PC-3 (cell line): ENCODE measurements at regions not wholly inside any gene's neighbourhood (a gene's known extent, or its start where the extent isn't known, plus 50 kb on each side); places are given as distances from the start of the nearest gene placed in this dataset.

ENCODE experiments used
- ATAC-seq: fragments of 200-7000 bp; cut with Tn5 transposase; 2 replicates; pipeline ENCODE4 v1.9.1; 2020; ENCODE audit warnings: mild to moderate bottlenecking, moderate library complexity
- BruUV-seq: library from RNA; stranded (reverse); fragments of 400-500 nt; replicated peaks from 2 replicates; lab custom pipeline; 2021; lab: Mats Ljungman, UMichigan
- CTCF ChIA-PET: fragments of 300-600 bp; sonication (Branson Sonifier 250); formaldehyde crosslinking; loops from one replicate; lab custom pipeline; 2022; ENCODE audit warnings: antibody characterized with exemption; lab: Charles Lee
- POLR2A ChIA-PET: fragments of 300-600 bp; sonication (Branson Sonifier 250); formaldehyde crosslinking; loops from one replicate; lab custom pipeline; 2022; ENCODE audit warnings: antibody characterized with exemption; ENCODE audit not compliant: unreplicated experiment; lab: Charles Lee
- DNase-seq: peaks from one replicate; pipeline ENCODE4 v3.0.0-alpha.2; 2015
- H2AFZ ChIP-seq: fragments of 300-600 bp; sonication (generic); 2 replicates; pipeline ENCODE4 v1.6.0; 2016; ENCODE audit warnings: antibody characterized with exemption, low read length
- H3F3A ChIP-seq: fragments of 300-600 bp; sonication (generic); one replicate; pipeline ENCODE4 v1.6.0; 2017; ENCODE audit warnings: antibody characterized with exemption, low read length, control low read depth, mild to moderate bottlenecking; ENCODE audit not compliant: unreplicated experiment
- H3K27ac ChIP-seq: fragments of 300-600 bp; sonication (generic); 2 replicates; pipeline ENCODE4 v1.5.1; 2016; ENCODE audit warnings: mild to moderate bottlenecking, low read length
- H3K27me3 ChIP-seq: fragments of 300-600 bp; sonication (generic); 2 replicates; pipeline ENCODE4 v1.6.1; 2016; ENCODE audit warnings: low read length, mixed read lengths
- H3K36me3 ChIP-seq: fragments of 300-600 bp; sonication (generic); 2 replicates; pipeline ENCODE4 v1.6.1; 2016; ENCODE audit warnings: low read depth, mixed run types, low read length, mixed read lengths
- H3K4me1 ChIP-seq: fragments of 300-600 bp; sonication (generic); 2 replicates; pipeline ENCODE4 v1.5.1; 2016; ENCODE audit warnings: low read length; ENCODE audit not compliant: insufficient read depth
- H3K4me2 ChIP-seq: fragments of 300-600 bp; sonication (generic); 2 replicates; pipeline ENCODE4 v1.6.0; 2016; ENCODE audit warnings: low read length
- H3K4me3 ChIP-seq: fragments of 300-600 bp; sonication (generic); 2 replicates; pipeline ENCODE4 v1.5.1; 2016; ENCODE audit warnings: mild to moderate bottlenecking, low read length, mixed read lengths
- H3K79me2 ChIP-seq: fragments of 300-600 bp; sonication (generic); 2 replicates; pipeline ENCODE4 v1.6.1; 2017; ENCODE audit warnings: low read length, mixed read lengths
- H3K9ac ChIP-seq: fragments of 300-600 bp; sonication (generic); 2 replicates; pipeline ENCODE4 v1.6.0; 2016; ENCODE audit warnings: mild to moderate bottlenecking, low read length
- H3K9me2 ChIP-seq: fragments of 300-600 bp; sonication (generic); replicated peaks from 2 replicates; pipeline ENCODE4 v1.6.1; 2016; ENCODE audit warnings: mixed run types, low read length, mixed read lengths
- H3K9me3 ChIP-seq: fragments of 300-600 bp; sonication (generic); 2 replicates; pipeline ENCODE4 v1.6.1; 2016; ENCODE audit warnings: low read length, mixed read lengths
- H4K20me1 ChIP-seq: fragments of 300-600 bp; sonication (generic); 2 replicates; pipeline ENCODE4 v1.6.1; 2016; ENCODE audit warnings: low read length, mixed read lengths
- CTCF ChIP-seq: fragments of 300-600 bp; sonication (generic); conservative IDR thresholded peaks from 2 replicates; pipeline ENCODE4 v1.5.1; 2017; ENCODE audit warnings: antibody characterized with exemption, low read depth, mild to moderate bottlenecking, low read length
- EZH2 ChIP-seq: fragments of 300-600 bp; sonication (generic); IDR thresholded peaks from one replicate; pipeline ENCODE4 v1.6.1; 2017; ENCODE audit warnings: antibody characterized with exemption, mild to moderate bottlenecking, low read length; ENCODE audit not compliant: unreplicated experiment
- EZH2phosphoT487 ChIP-seq: fragments of 300-600 bp; sonication (generic); IDR thresholded peaks from 2 replicates; pipeline ENCODE4 v1.6.1; 2018; ENCODE audit warnings: mild to moderate bottlenecking, antibody characterized with exemption, low read length, borderline replicate concordance
- intact Hi-C: fragments of 100-400 bp; cut with micrococcal nuclease; formaldehyde crosslinking; loops from 2 replicates; pipeline ENCODE4 v1.9.0; 2023

- Histone ChIP-seq H3K4me2 (no peak overlapping the region), H3K4me3 (no peak overlapping the region), H3K9ac (no peak overlapping the region), H3K9me3 (no peaks in the 10 kb centered on the region), H3K27me3 (no peaks in the 10 kb centered on the region), H3F3A (no peaks in the 10 kb centered on the region), H3K79me2 (no peaks in the 10 kb centered on the region), H3K36me3 (no peaks in the 10 kb centered on the region), H4K20me1 (no peaks in the 10 kb centered on the region), H3K9me2 (no peaks in the 10 kb centered on the region), H3K27ac (no peak overlapping the region), H3K4me1 (no peaks in the 10 kb centered on the region), H2AFZ (no peak overlapping the region)
- ATAC-seq (no peak), DNase-seq (no peak)
- BruUV-seq = no TSS peak
- ChIA-PET POLR2A (no interaction called here), CTCF (no interaction called here)
- TF ChIP-seq EZH2phosphoT487 (no peak), EZH2 (no peak), CTCF (no peak)
- intact Hi-C loops = no loop called here
Measured at GRCh38 chr16:18062713-18063112, 273.8 kb downstream of the NPIPA8 start.

GRCh38 chr16:18060351-18060750 lies 276.2 kb downstream of the NPIPA8 start:
- Histone ChIP-seq H3K4me2 (no peak overlapping the region), H3K9me2 (no peaks in the 10 kb centered on the region), H4K20me1 (no peaks in the 10 kb centered on the region), H3K9me3 (no peaks in the 10 kb centered on the region), H3K79me2 (no peaks in the 10 kb centered on the region), H3K27ac (no peak overlapping the region), H3K36me3 (no peaks in the 10 kb centered on the region), H3F3A (no peaks in the 10 kb centered on the region), H3K27me3 (no peaks in the 10 kb centered on the region), H2AFZ (no peak overlapping the region), H3K4me1 (no peaks in the 10 kb centered on the region), H3K9ac (no peak overlapping the region), H3K4me3 (no peak overlapping the region)
- ChIA-PET CTCF (no interaction called here), POLR2A (no interaction called here)
- TF ChIP-seq EZH2phosphoT487 (no peak), CTCF (no peak), EZH2 (no peak)
- DNase-seq (no peak), ATAC-seq (no peak)
- BruUV-seq = no TSS peak
- intact Hi-C loops = no loop called here

GRCh38 chr16:18059577-18059976 lies 277.0 kb downstream of the NPIPA8 start:
- no peak overlapping the region for H3K4me2 ChIP-seq
- BruUV-seq = no TSS peak
- no peaks in the 10 kb centered on the region for H3F3A ChIP-seq
- no peaks in the 10 kb centered on the region for H3K27me3 ChIP-seq
- ChIA-PET POLR2A (no interaction called here), CTCF (no interaction called here)
- no peak overlapping the region for H2AFZ ChIP-seq
- TF ChIP-seq CTCF (no peak), EZH2phosphoT487 (no peak), EZH2 (no peak)
- no peaks in the 10 kb centered on the region for H3K9me2 ChIP-seq
- H3K79me2 ChIP-seq = no peaks in the 10 kb centered on the region
- no peak overlapping the region for H3K9ac ChIP-seq
- H3K36me3 ChIP-seq = no peaks in the 10 kb centered on the region
- no peaks in the 10 kb centered on the region for H3K9me3 ChIP-seq
- H4K20me1 ChIP-seq = no peaks in the 10 kb centered on the region
- no peaks in the 10 kb centered on the region for H3K4me1 ChIP-seq
- no peak overlapping the region for H3K27ac ChIP-seq
- DNase-seq (no peak), ATAC-seq (no peak)
- H3K4me3 ChIP-seq = no peak overlapping the region
- intact Hi-C loops = no loop called here
